Sigmoid colon (tissue), 4 donors: ENCODE measurements at regions not wholly inside any gene's neighbourhood (a gene's known extent, or its start where the extent isn't known, plus 50 kb on each side); places are given as distances from the start of the nearest gene placed in this dataset.

Experiments
- EP300 ChIP-seq, 4 donors: sonication (generic); formaldehyde crosslinking; IDR thresholded peaks; one replicate each; pipeline ENCODE4 v1.6.1; 2017; ENCODE audit warnings: antibody characterized with exemption in 4 of 4
- POLR2A ChIP-seq, 2 donors: fragments of 450-650 bp; IDR thresholded peaks; one replicate each; pipeline ENCODE4 v1.6.1; 2016; ENCODE audit warnings: antibody characterized with exemption in 2 of 2, mild to moderate bottlenecking in 2 of 2, moderate library complexity in 2 of 2
- TF ChIP-seq, protein P1 (sequence below), 4 experiments: fragments of 450-650 bp in 3 of 4; fragments of 200-600 bp in 1 of 4; IDR thresholded peaks; one replicate each; pipeline ENCODE4 v1.5.1; 2016 to 2019; ENCODE audit warnings: antibody characterized with exemption in 4 of 4, mild to moderate bottlenecking in 3 of 4, moderate library complexity in 2 of 4

DNA sequence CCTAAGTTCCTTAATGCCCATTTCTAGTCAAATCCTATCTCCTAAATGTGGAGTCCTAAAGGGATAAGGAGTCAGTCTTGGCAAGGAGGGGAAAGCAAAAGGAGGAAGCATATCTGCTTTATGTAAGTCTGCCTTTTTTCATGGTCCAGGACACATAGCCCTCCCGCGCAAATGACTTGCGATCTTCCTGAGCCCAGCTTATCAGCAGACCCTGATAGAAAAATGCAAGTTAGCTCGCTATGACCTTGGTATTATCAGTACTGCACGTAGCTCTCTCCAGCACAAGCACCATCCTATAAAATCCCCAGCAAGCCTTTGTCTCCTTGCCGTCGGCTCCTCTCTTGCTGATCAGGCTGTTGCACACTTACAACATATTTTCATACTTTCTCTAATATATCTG is 281.4 kb upstream of the KCNH7 start:
- TF ChIP-seq POLR2A (IDR thresholded peaks at IDR 0.05): no peak
- TF ChIP-seq, protein P1, sequence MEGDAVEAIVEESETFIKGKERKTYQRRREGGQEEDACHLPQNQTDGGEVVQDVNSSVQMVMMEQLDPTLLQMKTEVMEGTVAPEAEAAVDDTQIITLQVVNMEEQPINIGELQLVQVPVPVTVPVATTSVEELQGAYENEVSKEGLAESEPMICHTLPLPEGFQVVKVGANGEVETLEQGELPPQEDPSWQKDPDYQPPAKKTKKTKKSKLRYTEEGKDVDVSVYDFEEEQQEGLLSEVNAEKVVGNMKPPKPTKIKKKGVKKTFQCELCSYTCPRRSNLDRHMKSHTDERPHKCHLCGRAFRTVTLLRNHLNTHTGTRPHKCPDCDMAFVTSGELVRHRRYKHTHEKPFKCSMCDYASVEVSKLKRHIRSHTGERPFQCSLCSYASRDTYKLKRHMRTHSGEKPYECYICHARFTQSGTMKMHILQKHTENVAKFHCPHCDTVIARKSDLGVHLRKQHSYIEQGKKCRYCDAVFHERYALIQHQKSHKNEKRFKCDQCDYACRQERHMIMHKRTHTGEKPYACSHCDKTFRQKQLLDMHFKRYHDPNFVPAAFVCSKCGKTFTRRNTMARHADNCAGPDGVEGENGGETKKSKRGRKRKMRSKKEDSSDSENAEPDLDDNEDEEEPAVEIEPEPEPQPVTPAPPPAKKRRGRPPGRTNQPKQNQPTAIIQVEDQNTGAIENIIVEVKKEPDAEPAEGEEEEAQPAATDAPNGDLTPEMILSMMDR (IDR thresholded peaks at IDR 0.05): no peak
- TF ChIP-seq EP300 (IDR thresholded peaks at IDR 0.05): no peak
